Fibroblast of skin of abdomen (primary cell): ENCODE measurements at regions not wholly inside any gene's neighbourhood (a gene's known extent, or its start where the extent isn't known, plus 50 kb on each side); places are given as distances from the start of the nearest gene placed in this dataset.

Experiments used
- DNase-seq: peaks from one replicate; pipeline ENCODE4 v3.0.0-alpha.2; 2013

DNA sequence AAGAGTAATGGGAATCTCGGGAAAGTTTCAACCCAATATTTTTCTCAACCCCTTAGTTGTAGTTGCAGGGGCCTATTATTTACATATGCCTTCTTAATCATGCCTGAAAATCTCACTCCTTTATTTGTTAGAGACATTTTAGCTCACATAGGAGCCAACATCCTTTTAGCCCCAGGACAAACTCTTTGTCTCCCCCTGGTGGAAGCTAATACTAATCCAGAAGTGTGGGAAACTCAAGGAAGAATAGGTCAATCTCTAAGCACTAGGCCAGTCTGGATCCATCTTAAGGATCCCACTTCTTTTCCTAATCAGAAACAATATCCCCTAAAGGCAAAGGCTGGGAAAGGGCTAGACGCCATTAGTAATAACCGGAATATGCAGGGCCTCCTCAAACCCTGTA, 550.9 kb upstream of the PKDCC start:
- no peak for DNase-seq

DNA sequence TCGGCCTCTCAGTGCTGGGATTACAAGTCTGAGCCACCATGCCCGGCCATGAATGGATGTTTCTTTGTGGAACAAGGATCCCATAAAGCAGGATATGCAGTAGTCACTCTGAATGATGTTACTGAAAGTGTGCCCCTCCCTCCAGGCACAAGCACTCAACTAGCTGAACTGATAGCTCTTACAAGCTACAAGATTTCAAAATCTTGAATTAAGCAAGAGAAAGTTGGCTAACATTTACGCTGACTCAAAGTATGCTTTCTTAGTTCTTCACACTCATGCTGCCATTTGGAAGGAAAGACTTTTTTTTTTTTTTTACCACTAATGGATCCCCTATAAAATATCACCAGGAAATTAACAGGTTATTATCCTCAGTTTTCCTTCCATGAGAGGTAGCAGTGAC, 549.0 kb upstream of the PKDCC start:
- DNase-seq: no peak

DNA sequence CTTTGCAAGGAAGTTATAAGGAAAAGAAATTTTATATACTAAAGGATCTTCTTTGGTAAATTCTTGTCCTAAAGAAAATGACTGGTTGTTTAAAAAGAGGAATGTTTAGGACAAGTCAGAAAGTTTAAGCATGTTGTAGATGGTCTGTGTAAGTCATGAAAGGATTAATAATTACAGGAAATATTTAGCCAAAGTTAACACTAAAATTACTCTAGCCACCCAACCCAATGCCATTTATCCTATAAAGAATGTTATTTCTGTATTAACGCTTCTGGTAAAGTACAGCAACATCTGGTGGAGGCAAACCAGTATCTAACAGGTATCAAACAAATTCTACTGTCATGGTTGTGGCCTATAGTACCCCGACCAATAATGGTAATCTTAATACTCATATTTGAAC, 546.9 kb upstream of the PKDCC start:
- no peak for DNase-seq

DNA sequence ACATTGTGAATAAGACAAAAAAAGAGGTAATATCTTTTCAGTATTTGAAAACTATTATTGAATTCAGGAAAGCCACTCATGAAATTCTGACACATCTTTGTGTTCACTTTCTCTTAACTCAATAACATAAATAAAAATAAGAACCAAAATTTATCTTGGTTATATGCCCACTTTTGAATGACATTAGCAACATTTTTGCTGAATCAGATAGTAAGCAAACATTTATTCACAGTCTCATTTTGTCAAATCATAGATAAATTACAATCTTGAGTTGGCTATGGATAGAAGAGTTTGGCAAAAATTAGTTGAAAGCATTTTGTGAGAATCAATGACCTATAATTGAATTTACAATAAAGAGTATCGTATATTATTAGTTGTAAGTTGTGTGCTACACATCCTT, 545.1 kb upstream of the PKDCC start:
- DNase-seq: no peak

DNA sequence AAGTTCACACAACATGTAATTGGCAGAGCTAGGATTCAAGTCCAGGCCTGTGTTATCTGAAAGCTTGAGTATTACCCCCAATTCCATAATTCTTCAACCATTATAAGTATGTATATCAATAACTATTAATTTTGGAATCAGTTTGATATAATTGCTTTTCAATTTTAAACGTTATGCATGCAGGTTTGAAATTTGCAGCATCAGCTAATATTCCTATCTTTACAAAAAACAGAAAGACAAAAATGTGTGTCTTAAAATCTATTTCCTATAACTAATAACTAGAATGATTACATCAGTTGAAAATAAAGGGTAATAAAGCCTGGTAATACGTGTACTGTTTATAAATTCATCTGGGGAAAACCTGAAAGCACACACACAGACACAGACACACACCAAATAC, 543.3 kb upstream of the PKDCC start:
- no peak for DNase-seq

DNA sequence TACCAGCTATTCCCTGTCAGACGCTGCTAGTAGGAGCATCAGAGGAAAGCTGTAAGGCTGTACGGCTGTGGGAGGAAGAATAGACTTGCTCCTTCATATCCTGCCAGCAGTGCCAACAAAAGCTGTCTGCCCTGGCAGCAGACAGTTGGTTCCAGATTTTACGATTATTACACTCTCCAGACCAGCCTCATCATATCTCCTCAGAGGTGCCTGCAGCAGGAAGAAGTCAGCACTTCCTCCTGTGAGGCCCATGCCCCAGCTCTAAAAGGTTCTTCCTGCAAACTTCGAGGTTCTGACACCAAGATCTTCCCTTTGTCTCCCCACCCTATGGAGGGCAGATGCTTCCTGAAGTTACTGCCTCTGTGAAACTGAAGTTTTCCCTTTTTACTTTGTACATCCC, 537.7 kb upstream of the PKDCC start:
- DNase-seq: no peak

DNA sequence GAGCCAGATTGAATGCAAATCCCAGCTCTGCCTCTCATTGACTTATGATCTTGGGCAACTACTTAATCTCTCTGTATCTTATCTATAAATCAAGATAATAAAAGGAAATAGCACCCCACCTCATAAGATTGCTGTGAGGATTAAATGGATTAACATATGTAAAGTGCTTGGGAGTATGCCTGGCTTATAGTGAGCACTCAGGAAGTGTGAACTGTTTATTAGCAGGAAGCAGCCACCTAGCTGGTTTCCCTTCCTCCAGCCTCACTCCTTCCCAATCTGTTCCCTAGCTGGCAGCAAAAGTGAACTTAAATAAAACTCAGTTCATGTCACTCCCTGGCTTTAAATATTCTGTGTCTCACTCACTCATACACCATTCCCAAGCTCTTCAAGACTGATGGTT, 526.6 kb upstream of the PKDCC start:
- no peak for DNase-seq

DNA sequence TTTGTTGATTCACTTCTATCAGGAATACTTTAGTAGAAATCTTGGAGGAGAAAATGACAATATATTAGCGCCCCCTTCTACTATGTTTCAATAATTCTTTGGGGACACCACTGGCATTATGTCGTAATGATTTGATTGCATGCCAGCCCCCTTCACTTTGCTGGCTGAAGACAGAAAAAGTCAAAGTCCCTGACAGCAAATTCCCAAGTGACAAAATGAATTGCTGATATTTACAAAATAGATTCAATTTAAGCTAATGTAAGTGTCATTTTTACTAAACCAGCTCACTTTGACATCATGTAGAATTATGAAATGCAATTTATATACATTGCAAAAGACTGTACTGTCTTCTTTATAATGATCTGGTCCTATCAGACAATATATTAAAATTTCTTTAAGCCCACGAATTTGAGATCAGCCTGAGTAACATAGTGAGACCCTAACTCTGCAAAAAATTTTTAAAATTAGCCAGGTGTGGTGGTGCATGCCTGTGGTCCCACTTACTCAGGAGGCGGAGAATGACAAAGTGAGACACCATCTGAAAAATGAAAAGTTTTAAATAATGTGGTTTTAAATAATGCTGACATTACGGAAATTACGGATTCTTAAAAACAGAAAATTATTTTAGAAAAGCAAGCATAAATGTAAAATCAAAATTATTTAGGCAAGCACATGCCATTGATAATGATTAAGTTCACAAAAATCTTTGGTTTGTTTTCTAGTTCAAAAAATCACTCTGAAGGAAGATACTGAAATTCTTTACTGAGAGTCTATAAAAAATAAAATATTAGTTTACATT, 520.1 kb upstream of the PKDCC start:
- DNase-seq: no peak

DNA sequence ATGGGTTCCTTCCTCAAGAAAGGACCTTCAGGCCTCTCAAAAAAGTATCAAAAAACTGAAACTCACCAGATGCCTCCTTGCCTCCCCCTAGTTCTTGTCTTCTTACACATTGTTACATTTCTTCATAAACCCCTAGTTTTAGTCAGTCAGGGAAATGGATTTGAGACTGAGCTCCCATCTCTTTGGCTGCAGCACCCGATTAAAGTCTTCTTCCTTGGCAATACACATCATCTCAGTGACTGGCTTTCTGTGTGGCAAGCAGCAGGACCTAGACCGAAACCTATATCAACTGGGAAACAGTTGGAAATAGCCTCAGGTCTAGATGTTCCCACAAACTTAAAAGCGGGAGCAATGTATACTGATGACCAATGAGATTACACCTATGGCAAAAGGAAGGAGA, 512.2 kb upstream of the PKDCC start:
- DNase-seq: no peak

DNA sequence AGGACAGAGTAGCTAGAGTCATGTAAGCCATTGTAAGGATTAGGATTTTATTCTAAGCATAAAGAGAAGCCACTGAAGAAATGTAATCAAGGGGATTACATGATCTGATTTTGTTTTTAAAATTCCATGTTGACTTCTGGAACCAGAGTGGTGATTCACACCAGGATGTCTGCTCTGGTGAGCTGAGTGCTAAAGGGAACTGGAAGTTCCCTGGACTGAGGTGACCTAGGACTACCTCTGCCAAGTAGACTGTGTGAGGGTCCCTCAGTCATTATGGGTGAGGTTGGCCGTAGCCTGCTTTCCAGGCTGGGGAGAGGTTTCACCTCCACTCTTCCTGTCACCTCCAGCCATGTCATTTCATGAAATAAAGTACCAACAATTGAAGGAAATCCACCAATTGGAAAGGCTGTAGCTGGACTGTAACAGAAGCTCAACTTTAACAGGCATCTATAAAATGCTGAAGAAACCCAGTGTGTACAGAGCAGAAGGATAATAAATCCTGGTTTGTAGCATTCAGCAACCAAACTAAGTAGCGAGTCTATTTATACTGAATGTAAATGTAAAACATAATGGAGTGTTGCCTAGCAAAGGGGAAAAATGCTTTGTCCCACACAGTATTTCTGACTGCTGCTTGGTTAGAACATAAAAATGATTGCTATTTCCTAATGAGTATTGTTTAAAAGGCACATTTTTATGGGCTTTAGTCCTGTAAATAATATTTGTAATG, 507.4 kb upstream of the PKDCC start:
- no peak for DNase-seq

DNA sequence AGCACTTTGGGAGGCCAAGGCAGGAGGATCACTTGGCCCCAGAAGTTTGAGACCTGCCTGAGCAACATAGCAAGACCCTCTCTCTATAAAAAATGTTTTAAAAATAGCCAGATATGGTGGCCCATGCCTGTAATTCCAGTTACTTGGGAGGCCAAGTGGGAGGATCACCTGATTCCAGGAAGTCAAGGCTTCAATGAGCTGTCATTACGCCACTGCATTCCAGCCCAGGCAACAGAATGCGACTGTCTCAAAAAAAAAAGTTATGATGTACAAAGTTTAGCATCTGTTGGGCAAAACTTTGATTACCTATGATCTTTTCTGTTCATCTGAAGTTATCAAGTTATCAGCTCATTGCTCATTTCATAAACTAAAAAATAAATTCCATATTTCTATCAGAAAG, 504.1 kb upstream of the PKDCC start:
- no peak for DNase-seq

DNA sequence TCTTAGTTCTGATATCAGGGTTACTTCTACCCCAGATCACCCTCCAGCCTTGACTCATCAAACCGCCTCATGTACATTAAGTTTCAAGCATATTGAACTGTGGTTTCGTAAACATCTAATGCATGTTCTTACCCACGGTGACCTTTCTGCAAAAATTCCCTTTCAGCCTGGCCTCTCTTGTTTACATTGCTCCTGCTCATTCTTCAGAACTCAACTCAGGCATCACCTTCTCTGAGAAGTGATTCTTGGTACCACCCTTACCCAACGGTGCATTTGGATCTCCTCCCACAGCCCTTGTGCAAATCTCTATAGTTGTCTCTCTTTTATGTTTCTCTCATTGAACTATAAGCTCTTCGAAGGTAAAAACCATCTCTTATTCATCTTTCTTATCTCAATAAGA, 503.1 kb upstream of the PKDCC start:
- no peak for DNase-seq

DNA sequence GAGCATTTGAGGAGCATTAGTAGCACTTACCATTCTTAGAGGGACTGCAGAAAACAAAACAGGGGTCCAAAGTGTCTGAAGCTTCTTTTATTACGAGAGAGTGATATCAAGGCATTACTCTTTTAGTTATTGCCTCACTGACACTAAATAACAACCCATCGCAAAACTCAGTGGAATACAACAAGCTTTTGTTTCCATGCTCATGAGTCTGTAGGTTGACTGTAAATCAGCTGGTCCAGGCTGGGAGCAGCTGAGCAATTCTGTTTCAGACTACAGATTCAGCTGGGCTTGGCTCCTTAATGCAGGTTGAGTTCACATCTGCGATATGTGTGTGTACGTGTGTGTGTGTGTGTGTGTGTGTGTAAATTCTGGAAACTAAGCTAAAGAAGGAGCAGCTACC, 501.8 kb upstream of the PKDCC start:
- DNase-seq: no peak

DNA sequence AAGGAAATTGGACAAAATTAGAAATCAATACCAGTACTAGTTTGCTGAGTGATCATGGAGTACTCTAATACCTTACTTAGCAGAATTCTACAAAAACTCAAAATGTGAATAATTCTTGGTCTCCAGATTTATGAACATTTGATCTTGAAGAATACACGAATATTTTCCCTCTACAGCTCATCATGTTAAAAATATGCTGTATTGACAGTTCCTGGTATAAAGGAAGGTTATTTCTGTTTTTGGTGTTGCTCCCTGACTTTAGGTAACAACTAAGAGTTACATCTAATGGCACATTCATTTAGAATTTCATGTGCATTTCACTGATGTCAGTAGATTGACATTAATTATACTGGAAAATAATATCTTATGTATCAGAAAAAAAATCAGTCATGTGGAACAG, 479.2 kb upstream of the PKDCC start:
- no peak for DNase-seq

DNA sequence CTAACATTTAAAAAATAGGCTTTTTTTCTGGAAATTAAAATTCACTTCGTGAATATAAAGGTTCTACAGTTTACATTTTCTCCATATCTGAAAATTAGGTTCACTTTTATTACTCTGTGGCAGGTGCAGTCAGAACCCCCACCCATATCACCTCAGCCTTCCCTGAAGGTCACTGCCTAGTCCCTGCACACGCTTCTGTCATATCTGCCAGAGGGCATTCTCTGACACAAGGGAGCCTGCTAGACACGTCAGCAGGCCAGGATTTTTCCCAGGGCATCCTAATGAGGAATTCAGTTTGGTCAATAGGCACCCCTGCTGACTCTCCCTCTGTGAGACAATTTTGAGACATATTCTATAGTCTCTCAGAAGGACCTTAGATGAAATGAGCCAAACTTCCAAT, 475.7 kb upstream of the PKDCC start:
- no peak for DNase-seq

DNA sequence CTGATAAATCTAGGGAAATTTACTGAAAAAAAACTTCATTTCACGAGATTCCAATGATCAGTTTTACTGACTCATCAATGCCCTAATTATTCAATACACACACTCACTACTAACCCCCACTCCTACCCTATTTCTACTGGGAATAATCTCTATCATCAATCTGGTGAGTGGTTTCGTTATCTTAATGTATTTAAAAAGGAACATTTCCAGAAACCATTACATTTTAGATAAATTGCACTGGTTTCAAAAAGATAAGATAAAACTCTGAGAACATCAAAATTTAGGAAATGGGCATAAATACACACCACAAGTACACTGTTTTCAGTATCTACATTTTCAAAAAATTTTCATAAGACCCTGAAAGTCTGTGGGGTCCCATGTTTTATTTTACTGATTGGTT, 471.4 kb upstream of the PKDCC start:
- DNase-seq: no peak

DNA sequence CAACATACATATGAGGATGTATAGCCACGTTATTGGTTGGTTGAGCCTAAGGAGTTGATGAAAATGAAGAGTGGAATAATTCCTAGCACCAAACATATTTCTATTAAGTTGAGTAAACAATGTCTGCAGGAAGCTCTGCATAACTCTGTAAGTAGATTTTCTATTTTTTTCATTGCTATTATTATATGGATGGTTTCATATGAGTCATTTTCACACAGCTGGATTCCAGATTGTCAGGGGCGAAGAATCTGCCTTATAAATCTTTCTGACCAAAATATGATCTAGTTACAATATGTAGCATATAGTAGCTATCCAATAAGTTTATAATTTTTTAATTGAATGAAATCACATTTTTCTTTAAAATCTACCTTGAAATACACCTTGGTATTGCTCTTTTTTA, 468.0 kb upstream of the PKDCC start:
- DNase-seq: peak; percentile 20

DNA sequence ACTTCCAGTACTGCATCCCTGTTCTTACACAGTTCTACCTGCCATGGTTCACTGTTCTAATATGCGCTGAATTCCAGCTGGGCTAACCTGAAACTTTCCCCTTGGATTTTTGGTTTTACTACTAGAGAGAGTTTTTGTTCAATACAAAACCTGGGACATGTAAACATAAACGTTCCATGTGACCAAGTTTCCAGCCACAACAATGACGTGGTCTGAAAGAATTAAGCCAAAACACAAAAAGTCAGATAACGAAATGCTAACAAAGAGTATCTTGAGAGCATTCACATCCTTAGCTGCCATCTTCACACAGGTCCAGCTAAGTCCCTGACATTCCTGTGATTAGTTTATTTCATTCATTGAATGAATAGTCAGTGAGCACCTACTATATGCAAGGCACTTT, 467.0 kb upstream of the PKDCC start:
- DNase-seq: no peak

DNA sequence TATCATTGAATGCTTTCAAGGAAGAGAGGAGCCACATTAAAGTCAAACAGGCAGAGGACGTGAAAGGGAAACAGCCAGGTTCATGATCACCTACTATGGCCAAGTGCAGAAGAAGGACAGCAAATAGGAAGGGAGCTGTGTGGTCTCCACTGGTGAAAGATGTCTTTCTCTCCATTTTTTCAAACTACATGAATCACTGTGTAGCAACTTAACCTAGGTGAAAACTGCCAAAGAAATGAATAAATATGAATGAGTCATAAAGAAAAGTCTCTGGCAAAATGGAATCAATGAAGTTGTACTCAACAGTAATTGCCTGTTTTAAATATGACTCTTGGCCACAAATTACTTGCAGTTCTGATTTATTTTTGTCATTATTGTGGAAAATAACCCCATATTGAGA, 452.6 kb upstream of the PKDCC start:
- DNase-seq: peak; percentile 26

DNA sequence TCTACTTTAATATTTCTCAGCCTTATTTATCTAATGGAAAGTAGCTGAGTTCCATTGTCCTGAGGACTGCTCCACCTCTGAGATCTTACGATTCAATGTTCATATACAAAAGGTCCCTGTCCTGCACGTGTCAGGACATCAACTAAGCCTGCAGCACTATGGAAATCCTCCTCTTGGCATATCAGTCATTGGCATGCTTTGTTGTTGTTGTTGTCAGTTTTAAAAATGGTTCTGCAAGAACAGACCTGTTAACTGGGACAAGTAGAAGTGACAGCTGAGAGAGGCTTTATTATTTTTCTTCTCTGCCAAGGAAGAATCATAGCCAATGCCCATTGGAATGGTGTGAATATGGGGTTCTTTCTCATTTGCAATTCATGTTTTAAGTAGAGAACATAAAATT, 450.1 kb upstream of the PKDCC start:
- no peak for DNase-seq

DNA sequence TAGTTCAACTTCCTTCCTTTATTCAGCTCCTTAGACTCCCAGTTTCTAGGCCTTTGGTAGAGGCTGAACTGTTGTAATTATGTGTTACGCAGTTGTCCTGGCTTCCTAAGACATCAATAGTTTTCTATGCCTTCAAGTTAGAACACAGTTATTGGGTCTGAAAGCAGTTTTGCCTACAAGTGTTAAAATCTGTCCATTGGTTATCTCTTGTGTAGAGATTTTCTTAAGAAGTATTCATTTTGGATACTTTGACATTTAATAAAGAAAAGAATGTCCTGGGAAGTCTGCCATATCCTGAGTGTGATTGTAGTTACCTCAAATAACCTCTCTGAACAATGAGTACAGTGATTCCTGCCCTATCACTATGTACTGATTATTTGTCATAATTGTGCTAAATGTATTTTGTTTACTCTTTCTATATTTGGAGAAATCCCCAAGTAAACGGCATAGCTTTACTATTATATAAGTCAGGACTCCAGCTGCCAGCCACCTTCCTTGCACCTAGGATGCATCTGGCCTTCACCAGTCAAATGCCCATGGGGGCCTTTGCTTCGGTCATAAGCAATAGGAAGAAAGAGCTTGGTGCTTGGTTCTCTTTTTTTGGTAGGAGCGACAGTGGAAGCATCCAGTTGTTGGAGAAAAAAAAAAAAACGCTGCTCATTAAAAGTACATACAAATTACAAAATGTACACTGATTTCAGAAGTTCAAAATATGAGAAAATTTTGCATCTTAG, 449.5 kb upstream of the PKDCC start:
- peak; percentile 33 for DNase-seq

DNA sequence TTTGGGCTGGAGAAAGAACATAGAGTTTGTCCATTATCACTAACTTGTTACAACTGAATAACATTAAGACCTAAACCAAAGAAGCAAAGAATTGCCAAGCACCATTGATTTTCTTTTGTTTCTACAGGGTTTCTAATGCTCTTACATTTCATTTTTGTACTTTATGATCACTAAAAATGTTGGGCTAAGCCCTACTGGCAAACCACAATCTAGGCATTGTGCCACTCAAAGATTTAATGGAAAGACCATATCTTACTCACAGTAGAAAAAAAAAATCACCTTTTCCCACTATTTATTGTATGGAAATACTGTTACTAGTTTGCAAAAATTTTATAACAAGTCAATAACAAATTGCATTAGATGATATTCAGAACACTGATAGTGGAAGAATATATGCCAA, 447.4 kb upstream of the PKDCC start:
- no peak for DNase-seq

DNA sequence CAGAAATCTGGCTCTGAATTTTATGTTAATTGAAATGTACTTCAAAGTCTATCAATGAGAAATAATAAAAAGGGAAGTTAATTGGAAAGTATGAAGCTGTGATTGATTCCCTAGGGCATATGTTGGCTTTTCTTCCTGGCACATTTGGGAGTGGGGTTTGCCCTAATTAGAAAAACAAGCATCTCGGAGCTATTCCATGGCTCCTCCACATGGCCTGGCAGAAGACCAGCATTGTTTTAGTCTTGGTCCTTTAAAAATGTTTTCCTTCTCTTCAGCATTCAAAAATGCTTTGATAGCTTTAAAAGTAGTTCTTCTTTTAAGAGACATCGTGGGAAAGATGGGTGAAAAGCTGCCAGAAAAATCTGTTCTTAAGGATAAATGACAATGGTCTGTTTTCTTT, 445.5 kb upstream of the PKDCC start:
- DNase-seq: no peak

DNA sequence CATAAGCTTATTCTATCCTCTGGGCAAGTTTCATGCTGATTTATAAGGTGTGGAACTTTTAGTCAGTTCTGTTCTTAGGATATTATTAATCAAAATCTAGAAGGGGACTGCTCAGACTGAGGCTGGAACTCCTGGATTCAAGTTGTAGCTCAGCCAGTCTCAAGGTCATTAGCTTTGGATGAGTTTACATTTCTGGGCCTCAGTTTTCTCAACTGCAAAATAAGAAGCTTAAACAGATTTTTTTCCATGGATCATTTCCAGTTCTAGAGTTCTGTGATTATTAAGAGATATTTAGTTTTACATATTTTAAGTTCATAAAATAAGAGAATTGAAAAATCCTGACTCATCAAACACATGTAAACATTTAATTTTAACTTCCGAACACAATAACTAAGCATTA, 442.5 kb upstream of the PKDCC start:
- DNase-seq: no peak
